Gastroesophageal sphincter (tissue), 3 donors: ENCODE measurements at regions not wholly inside any gene's neighbourhood (a gene's known extent, or its start where the extent isn't known, plus 50 kb on each side); places are given as distances from the start of the nearest gene placed in this dataset.
"Not testable (repeated sequence)": the region's sequence is repeated elsewhere in the genome, so short reads cannot be mapped to it uniquely, and the experiment has no call there.

Source experiments
- EP300 ChIP-seq: sonication (generic); formaldehyde crosslinking; IDR thresholded peaks from one replicate; pipeline ENCODE4 v1.6.1; 2017; ENCODE audit warnings: antibody characterized with exemption, mild to moderate bottlenecking
- POLR2A ChIP-seq, 2 donors: fragments of 450-650 bp; IDR thresholded peaks; one replicate each; pipeline ENCODE4 v1.6.1; 2017; ENCODE audit warnings: antibody characterized with exemption in 2 of 2, mild to moderate bottlenecking in 2 of 2, moderate library complexity in 1 of 2
- TF ChIP-seq, protein P1 (sequence below), 4 experiments: fragments of 200-600 bp in 2 of 4; fragments of 450-650 bp in 2 of 4; sonication (generic) in 1 of 4; IDR thresholded peaks; one replicate each; pipeline ENCODE4 v1.5.1; 2017 to 2019; ENCODE audit warnings: antibody characterized with exemption in 4 of 4, mild to moderate bottlenecking in 2 of 4, moderate library complexity in 2 of 4

DNA sequence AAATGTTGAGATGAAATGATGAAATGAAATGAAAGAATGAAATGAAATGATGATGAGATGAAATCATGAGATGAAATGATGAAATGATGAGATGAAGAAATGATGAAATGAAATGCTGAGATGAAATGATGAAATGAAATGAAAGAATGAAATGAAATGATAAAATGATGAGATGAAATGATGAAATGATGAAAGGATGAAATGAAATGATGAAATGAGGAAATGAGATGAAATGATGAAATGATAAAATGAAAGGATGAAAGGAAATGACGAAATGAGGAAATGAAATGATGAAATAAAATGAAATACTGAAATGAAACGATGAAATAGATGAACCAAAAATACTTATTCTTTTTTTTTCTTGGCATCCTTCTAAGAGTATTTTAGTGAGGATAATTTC is 1349.1 kb downstream of the TP53TG3F start:
- TF ChIP-seq EP300; POLR2A (IDR thresholded peaks at IDR 0.05): not testable (repeated sequence)
- TF ChIP-seq, protein P1, sequence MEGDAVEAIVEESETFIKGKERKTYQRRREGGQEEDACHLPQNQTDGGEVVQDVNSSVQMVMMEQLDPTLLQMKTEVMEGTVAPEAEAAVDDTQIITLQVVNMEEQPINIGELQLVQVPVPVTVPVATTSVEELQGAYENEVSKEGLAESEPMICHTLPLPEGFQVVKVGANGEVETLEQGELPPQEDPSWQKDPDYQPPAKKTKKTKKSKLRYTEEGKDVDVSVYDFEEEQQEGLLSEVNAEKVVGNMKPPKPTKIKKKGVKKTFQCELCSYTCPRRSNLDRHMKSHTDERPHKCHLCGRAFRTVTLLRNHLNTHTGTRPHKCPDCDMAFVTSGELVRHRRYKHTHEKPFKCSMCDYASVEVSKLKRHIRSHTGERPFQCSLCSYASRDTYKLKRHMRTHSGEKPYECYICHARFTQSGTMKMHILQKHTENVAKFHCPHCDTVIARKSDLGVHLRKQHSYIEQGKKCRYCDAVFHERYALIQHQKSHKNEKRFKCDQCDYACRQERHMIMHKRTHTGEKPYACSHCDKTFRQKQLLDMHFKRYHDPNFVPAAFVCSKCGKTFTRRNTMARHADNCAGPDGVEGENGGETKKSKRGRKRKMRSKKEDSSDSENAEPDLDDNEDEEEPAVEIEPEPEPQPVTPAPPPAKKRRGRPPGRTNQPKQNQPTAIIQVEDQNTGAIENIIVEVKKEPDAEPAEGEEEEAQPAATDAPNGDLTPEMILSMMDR (IDR thresholded peaks at IDR 0.05): not testable (repeated sequence)
